GM12864 (cell line): ENCODE measurements at regions not wholly inside any gene's neighbourhood (a gene's known extent, or its start where the extent isn't known, plus 50 kb on each side); places are given as distances from the start of the nearest gene placed in this dataset.

Experiments used
- DNase-seq: peaks from one replicate; pipeline ENCODE4 v3.0.0-alpha.2; 2011; ENCODE audit warnings: low read depth
- H3K4me3 ChIP-seq: 2 replicates; pipeline ENCODE4 v1.5.1; 2011; ENCODE audit warnings: mild to moderate bottlenecking, low read depth, low read length, control low read depth
- TF ChIP-seq, protein P1 (sequence below): IDR thresholded peaks from 2 replicates; pipeline ENCODE4 v1.5.1; 2011; ENCODE audit warnings: low read depth, mild to moderate bottlenecking, moderate library complexity, low read length, control low read depth, inconsistent platforms; ENCODE audit errors: missing control alignments

DNA sequence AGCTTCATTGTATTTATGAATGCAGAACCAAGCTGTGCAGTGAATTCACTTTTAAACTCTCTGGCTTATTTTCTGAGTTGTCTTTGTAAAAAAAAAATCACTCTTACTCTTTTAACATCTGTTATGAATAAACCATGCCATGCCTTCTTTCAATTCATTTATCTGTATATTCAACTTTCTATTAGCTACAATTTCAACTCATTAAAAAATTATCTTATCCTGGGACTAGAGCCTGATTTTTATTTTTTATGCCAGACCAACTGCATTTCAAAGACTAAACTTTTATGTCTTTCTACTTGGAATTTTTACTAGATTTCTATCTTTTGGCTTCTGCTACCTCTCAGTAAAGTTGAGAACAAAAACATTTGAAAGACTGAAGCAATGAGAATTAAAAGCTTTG lies 342.7 kb downstream of the DEPDC1B start:
- TF ChIP-seq, protein P1, sequence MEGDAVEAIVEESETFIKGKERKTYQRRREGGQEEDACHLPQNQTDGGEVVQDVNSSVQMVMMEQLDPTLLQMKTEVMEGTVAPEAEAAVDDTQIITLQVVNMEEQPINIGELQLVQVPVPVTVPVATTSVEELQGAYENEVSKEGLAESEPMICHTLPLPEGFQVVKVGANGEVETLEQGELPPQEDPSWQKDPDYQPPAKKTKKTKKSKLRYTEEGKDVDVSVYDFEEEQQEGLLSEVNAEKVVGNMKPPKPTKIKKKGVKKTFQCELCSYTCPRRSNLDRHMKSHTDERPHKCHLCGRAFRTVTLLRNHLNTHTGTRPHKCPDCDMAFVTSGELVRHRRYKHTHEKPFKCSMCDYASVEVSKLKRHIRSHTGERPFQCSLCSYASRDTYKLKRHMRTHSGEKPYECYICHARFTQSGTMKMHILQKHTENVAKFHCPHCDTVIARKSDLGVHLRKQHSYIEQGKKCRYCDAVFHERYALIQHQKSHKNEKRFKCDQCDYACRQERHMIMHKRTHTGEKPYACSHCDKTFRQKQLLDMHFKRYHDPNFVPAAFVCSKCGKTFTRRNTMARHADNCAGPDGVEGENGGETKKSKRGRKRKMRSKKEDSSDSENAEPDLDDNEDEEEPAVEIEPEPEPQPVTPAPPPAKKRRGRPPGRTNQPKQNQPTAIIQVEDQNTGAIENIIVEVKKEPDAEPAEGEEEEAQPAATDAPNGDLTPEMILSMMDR: no peak
- H3K4me3 ChIP-seq: no peak overlapping the region
- no peak for DNase-seq

DNA sequence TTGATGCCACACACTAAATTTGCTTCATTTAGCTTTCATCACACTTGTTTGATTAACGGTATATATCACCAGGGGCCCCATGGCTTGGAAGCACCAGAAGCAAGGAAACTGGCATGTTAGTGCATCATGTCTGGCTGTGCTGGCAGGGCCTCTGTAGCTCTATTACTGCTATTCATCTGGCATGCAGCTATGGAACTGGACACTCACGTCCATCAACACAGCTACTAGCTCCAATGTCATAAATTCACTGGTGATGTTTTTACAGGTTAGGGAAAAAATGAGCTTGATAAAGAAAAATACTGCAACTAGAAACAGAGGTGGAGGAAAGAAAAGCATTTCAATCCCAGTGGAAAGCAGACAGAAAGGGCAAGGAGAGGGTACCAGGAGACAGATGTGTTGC lies 343.2 kb downstream of the DEPDC1B start:
- H3K4me3 ChIP-seq: no peak overlapping the region
- TF ChIP-seq, protein P1: no peak
- no peak for DNase-seq

DNA sequence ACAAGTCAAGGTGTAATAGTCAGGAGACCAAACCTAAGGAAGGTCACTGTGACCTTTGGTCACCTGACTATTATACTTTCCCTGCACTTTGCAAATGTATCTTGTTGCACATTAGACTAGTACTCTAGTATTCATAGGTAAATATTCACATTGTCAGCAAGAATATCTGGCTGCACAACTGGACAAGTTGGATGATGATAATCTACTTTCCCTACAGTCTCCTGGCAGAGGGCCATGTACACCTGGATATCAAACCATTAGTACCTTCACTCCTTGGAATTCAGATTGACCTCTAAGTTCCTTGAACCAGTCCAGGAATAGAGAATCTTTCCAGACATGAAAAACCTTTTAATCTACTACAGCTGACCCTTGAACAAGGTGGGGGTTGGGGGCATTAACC lies 344.8 kb downstream of the DEPDC1B start:
- TF ChIP-seq, protein P1: no peak
- no peak overlapping the region for H3K4me3 ChIP-seq
- no peak for DNase-seq

DNA sequence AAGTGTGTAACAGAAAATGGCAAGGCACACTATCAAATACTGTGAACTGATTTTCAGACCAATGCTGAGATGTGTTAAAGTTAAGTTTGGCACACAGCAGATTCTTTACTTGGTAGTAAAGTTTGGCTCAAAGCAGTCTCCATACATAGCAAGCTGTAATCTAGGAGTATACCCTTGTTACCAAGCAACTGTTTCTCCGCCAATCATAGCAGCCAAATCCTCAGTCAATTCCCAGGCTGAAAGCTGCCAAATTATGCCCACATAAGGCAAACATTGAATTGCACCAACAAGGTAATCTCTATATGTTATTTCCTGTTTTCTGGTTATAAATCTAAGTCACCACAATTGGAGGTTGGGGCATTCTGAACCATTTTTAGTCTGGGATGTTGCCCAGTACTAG lies 345.7 kb downstream of the DEPDC1B start:
- TF ChIP-seq, protein P1: no peak
- no peak for DNase-seq
- no peak overlapping the region for H3K4me3 ChIP-seq

DNA sequence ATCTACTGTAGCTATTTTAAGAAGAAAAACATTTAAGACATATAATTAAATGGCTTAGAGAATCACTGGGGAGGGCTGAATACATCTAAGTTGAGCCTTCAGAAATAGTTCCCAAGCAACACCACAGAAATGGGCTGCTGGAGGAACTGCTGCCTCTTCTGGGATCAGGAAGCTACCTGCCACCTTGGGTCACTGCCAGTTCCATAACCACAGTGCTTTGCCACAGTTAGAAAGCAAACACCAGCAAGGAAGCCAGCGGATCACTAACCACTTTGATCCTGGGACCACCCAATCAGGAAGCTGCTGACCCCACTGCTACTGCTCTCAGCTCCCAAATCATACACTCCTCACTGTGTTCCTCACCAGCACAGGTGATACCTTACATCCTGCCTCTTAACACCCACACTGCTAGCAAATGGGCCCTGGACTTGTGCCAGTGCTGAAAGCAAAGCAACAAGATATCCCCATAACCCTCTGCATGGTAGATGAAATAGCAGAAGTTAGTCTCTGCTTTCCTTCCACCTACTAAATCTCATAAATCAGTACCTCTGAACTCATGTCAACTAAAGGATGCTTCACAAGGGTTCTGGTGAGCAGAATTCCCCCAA lies 346.9 kb downstream of the DEPDC1B start:
- H3K4me3 ChIP-seq: no peak overlapping the region
- no peak for DNase-seq
- TF ChIP-seq, protein P1: no peak

DNA sequence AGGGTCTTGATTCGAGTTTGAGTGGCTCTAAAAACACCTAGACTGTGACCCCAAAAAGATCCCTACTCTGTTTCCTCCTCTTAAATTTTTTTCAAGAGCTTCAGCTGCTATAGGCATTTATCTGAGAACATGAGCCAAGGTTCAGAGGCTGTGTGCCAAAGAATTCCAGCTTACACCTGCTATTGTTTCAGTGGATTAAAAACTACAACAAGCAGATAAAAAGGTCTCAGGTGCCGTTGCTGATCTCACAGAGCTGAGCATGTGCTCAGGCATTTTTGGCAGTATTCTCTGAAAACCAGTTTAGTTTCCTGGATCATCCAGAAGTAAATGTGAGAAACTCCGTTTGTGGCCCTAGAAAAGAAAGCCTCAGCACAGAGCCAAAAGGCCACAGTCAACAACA lies 349.2 kb downstream of the DEPDC1B start:
- TF ChIP-seq, protein P1: no peak
- no peak for DNase-seq
- no peak overlapping the region for H3K4me3 ChIP-seq

DNA sequence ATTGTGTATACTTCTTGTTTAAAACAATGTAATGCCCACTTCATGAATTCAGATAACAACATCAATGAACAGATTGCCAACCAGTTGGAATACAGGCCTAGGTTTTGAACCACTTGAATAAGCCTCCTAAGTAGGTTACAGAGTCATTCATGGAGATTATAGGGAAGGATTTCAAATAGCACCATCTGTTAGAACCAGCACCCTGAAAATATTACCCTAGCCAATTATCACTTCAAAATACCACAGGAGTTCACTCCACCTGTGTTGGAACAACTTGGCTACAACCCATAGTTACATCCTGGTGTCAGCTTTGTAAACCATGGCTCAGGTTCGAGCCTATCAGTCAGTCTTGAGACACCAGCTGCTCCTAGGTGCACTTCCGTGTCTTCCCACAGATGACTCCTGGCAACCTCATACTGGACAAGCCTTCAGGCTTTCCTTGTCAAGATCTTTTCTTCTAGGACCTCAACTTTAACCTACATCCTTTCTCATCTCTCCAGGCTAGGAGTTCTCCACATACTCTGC lies 350.0 kb downstream of the DEPDC1B start:
- DNase-seq: no peak
- H3K4me3 ChIP-seq: no peak overlapping the region
- TF ChIP-seq, protein P1: no peak
